Esophagus squamous epithelium (tissue), 4 donors: ENCODE measurements at regions not wholly inside any gene's neighbourhood (a gene's known extent, or its start where the extent isn't known, plus 50 kb on each side); places are given as distances from the start of the nearest gene placed in this dataset.

ENCODE experiments used
- POLR2A ChIP-seq, 4 donors: fragments of 450-650 bp; IDR thresholded peaks; one replicate each; pipeline ENCODE4 v1.6.1; 2017; ENCODE audit warnings: antibody characterized with exemption in 4 of 4, mild to moderate bottlenecking in 4 of 4, moderate library complexity in 3 of 4
- TF ChIP-seq, protein P1 (sequence below), 6 experiments: fragments of 450-650 bp in 4 of 6; fragments of 200-600 bp in 2 of 6; sonication (generic) in 2 of 6; IDR thresholded peaks; one replicate each; pipeline ENCODE4 v1.5.1; 2016 to 2019; ENCODE audit warnings: antibody characterized with exemption in 6 of 6, mild to moderate bottlenecking in 4 of 6, moderate library complexity in 4 of 6

DNA sequence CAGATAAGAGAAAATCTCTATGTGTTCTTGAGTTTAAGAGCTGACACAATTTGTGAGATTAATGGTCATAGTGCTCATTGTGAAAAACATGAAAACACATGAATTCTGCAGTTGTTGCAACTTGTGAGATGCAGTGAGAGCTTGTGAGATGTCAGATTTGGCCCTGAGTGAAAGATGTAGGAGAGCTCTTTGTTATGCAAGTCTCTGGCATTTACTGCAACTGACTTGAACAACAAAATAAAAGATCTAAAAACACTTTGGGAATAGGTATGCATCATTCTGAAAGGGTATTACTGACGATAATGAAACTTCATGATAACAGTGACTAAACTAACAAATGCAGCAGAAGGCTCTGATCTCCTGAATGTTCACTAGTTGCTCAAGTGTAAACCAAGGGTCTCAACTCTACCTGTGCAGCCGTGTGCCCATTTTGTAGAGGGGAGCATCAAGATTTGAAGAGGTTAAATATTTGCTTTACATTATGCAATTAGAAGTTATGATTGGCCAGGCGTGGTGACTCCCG, 50.8 kb upstream of the SMIM36 start:
- TF ChIP-seq POLR2A (IDR thresholded peaks at IDR 0.05): no peak
- TF ChIP-seq, protein P1, sequence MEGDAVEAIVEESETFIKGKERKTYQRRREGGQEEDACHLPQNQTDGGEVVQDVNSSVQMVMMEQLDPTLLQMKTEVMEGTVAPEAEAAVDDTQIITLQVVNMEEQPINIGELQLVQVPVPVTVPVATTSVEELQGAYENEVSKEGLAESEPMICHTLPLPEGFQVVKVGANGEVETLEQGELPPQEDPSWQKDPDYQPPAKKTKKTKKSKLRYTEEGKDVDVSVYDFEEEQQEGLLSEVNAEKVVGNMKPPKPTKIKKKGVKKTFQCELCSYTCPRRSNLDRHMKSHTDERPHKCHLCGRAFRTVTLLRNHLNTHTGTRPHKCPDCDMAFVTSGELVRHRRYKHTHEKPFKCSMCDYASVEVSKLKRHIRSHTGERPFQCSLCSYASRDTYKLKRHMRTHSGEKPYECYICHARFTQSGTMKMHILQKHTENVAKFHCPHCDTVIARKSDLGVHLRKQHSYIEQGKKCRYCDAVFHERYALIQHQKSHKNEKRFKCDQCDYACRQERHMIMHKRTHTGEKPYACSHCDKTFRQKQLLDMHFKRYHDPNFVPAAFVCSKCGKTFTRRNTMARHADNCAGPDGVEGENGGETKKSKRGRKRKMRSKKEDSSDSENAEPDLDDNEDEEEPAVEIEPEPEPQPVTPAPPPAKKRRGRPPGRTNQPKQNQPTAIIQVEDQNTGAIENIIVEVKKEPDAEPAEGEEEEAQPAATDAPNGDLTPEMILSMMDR (IDR thresholded peaks at IDR 0.05): no peak
